ENCODE measurements at regions not wholly inside any gene's neighbourhood (a gene's known extent, or its start where the extent isn't known, plus 50 kb on each side); places are given as distances from the start of the nearest gene placed in this dataset.

DNA sequence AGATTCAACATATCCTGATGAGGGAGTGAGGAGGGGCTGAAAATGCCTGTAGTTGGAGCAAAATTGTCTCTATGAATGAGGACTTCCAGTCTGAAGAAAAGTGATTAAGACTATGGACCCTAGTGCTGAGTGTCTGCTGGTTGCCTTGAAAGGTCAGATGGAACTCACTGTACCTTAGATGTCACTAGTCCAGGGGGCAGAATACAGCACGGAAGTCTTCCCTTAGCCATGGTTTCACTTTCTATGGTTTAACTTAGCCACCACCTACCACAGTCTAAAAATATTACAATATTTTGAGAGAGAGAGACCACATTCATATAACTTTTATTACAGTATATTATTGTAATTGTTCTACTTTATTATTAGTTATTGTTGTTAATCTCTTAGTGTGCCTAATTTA lies 223.1 kb downstream of the FMR1NB start:
- no peak for TF ChIP-seq SP1 (CRISPR knock-in tag; conservative IDR thresholded peaks at IDR 0.05)
- TF ChIP-seq CREB1 (CRISPR knock-in tag; IDR thresholded peaks at IDR 0.05): no peak
